Naive thymus-derived CD8-positive, alpha-beta T cell (primary cell): ENCODE measurements at regions not wholly inside any gene's neighbourhood (a gene's known extent, or its start where the extent isn't known, plus 50 kb on each side); places are given as distances from the start of the nearest gene placed in this dataset.

Experiments
- ATAC-seq, 2 donors: fragments of 150-1000 bp; cut with Tn5 transposase in 1 of 2; sonication (Bioruptor Pico), chemical (Tn5 transposase) in 1 of 2; 1 replicate in 1 of 2; 2 replicates in 1 of 2; pipeline ENCODE4 v1.10.0; 2021; ENCODE audit warnings: mild to moderate bottlenecking in 2 of 2, moderate library complexity in 2 of 2
- POLR2A ChIA-PET: fragments of 350-600 bp; sonication (Branson Sonifier 250); formaldehyde crosslinking; loops from one replicate; lab custom pipeline; 2021; ENCODE audit warnings: antibody characterized with exemption; lab: Charles Lee
- DNase-seq, 10 donors: peaks; one replicate each; pipeline versions ENCODE4 v3.0.0 to v3.0.0-alpha.2; 2020 to 2022
- H3K27ac Mint-ChIP-seq, 10 donors: one replicate each; pipeline ENCODE4 v1.8.0; 2020 to 2022; ENCODE audit warnings: mild to moderate bottlenecking in 10 of 10, mixed read lengths in 10 of 10, moderate library complexity in 4 of 10, inconsistent platforms in 1 of 10
- H3K27me3 Mint-ChIP-seq, 5 donors: one replicate each; pipeline ENCODE4 v1.8.0; 2021 to 2022; ENCODE audit warnings: mixed read lengths in 5 of 5
- H3K36me3 Mint-ChIP-seq, 3 donors: one replicate each; pipeline ENCODE4 v1.8.0; 2020 to 2022; ENCODE audit warnings: mixed read lengths in 3 of 3, mild to moderate bottlenecking in 2 of 3, inconsistent platforms in 1 of 3
- H3K4me1 Mint-ChIP-seq, 4 donors: one replicate each; pipeline ENCODE4 v1.8.0; 2021 to 2022; ENCODE audit warnings: mixed read lengths in 4 of 4
- H3K4me3 Mint-ChIP-seq, 10 donors: one replicate each; pipeline ENCODE4 v1.8.0; 2020 to 2022; ENCODE audit warnings: mild to moderate bottlenecking in 10 of 10, mixed read lengths in 10 of 10, moderate library complexity in 6 of 10, inconsistent platforms in 1 of 10
- H3K9me3 Mint-ChIP-seq, 9 donors: one replicate each; pipeline ENCODE4 v1.8.0; 2020 to 2022; ENCODE audit warnings: mixed read lengths in 9 of 9, mild to moderate bottlenecking in 3 of 9, inconsistent platforms in 1 of 9, moderate library complexity in 1 of 9

GRCh38 chr9:18240213-18240612 is 233.7 kb upstream of the ADAMTSL1 start:
- peaks cover 0 to 2% (median 0%) of the 10 kb centered on the region in 4 donors for H3K4me1 Mint-ChIP-seq
- DNase-seq (no peak), ATAC-seq (no peak)
- H3K4me3 Mint-ChIP-seq = no peak overlapping the region
- peaks cover 0 to 6% (median 0%) of the 10 kb centered on the region in 3 donors for H3K36me3 Mint-ChIP-seq
- peaks cover 8 to 31% (median 21%) of the 10 kb centered on the region in 5 donors for H3K27me3 Mint-ChIP-seq
- H3K9me3 Mint-ChIP-seq = peaks cover 0 to 21% (median 4%) of the 10 kb centered on the region in 9 donors
- POLR2A ChIA-PET = no interaction called here
- H3K27ac Mint-ChIP-seq = no peak overlapping the region

GRCh38 chr9:18245911-18246310 is 228.0 kb upstream of the ADAMTSL1 start:
- no peak overlapping the region for H3K27ac Mint-ChIP-seq
- POLR2A ChIA-PET = no interaction called here
- H3K27me3 Mint-ChIP-seq = peaks cover 6 to 26% (median 14%) of the 10 kb centered on the region in 5 donors
- no peak overlapping the region for H3K4me3 Mint-ChIP-seq
- H3K4me1 Mint-ChIP-seq = peaks cover 0 to 2% (median 0%) of the 10 kb centered on the region in 4 donors
- H3K9me3 Mint-ChIP-seq = peaks cover 0 to 21% (median 4%) of the 10 kb centered on the region in 9 donors
- DNase-seq (no peak), ATAC-seq (no peak)
- H3K36me3 Mint-ChIP-seq = peaks cover 0 to 6% (median 0%) of the 10 kb centered on the region in 3 donors

- DNase-seq (no peak), ATAC-seq (no peak)
- H3K4me3 Mint-ChIP-seq = no peak overlapping the region
- no peaks in the 10 kb centered on the region for H3K36me3 Mint-ChIP-seq
- peak overlapping the region in 1 of 10 donors; percentile 51 for H3K27ac Mint-ChIP-seq
- H3K27me3 Mint-ChIP-seq = peaks cover under 1 to 7% (median 3%) of the 10 kb centered on the region in 5 donors
- POLR2A ChIA-PET = no interaction called here
- no peaks in the 10 kb centered on the region for H3K4me1 Mint-ChIP-seq
- no peaks in the 10 kb centered on the region for H3K9me3 Mint-ChIP-seq
Measured at GRCh38 chr9:18250053-18250452, 223.9 kb upstream of the ADAMTSL1 start.

GRCh38 chr9:18253950-18254349 is 220.0 kb upstream of the ADAMTSL1 start:
- Mint-ChIP-seq H3K4me1 (peaks cover 0 to 1% (median 0%) of the 10 kb centered on the region in 4 donors), H3K27me3 (peaks cover 6 to 21% (median 12%) of the 10 kb centered on the region in 5 donors)

GRCh38 chr9:18255158-18255629 is 218.8 kb upstream of the ADAMTSL1 start:
- H3K4me3 Mint-ChIP-seq = no peak overlapping the region
- DNase-seq (peak; percentile 39 to 84 (median 66)), ATAC-seq (peak; percentile 73 to 76)
- H3K9me3 Mint-ChIP-seq = no peaks in the 10 kb centered on the region
- POLR2A ChIA-PET = no interaction called here
- no peak overlapping the region for H3K27ac Mint-ChIP-seq
- H3K4me1 Mint-ChIP-seq = peaks cover 0 to 1% (median 0%) of the 10 kb centered on the region in 4 donors
- H3K27me3 Mint-ChIP-seq = peaks cover 6 to 20% (median 12%) of the 10 kb centered on the region in 5 donors
- H3K36me3 Mint-ChIP-seq = no peaks in the 10 kb centered on the region

More at GRCh38 chr9:18253950-18254349, 220.0 kb upstream of the ADAMTSL1 start:
- H3K36me3 Mint-ChIP-seq = no peaks in the 10 kb centered on the region
- no peak for ATAC-seq
- no peak overlapping the region for H3K27ac Mint-ChIP-seq
- DNase-seq = no peak
- no peak overlapping the region for H3K4me3 Mint-ChIP-seq
- POLR2A ChIA-PET = no interaction called here
- H3K9me3 Mint-ChIP-seq = no peaks in the 10 kb centered on the region

- Mint-ChIP-seq H3K4me3 (no peak overlapping the region), H3K27me3 (peaks cover 6 to 20% (median 12%) of the 10 kb centered on the region in 5 donors), H3K9me3 (no peaks in the 10 kb centered on the region), H3K4me1 (peaks cover 0 to 1% (median 0%) of the 10 kb centered on the region in 4 donors), H3K27ac (no peak overlapping the region), H3K36me3 (no peaks in the 10 kb centered on the region)
- POLR2A ChIA-PET = no interaction called here
- ATAC-seq (no peak), DNase-seq (no peak)
Measured at GRCh38 chr9:18255747-18256146, 218.2 kb upstream of the ADAMTSL1 start.

GRCh38 chr9:18256568-18256967 is 217.4 kb upstream of the ADAMTSL1 start:
- no peak overlapping the region for H3K27ac Mint-ChIP-seq
- no peak for ATAC-seq
- peaks cover 6 to 20% (median 12%) of the 10 kb centered on the region in 5 donors for H3K27me3 Mint-ChIP-seq
- H3K9me3 Mint-ChIP-seq = no peaks in the 10 kb centered on the region
- POLR2A ChIA-PET = no interaction called here
- DNase-seq = no peak
- H3K36me3 Mint-ChIP-seq = no peaks in the 10 kb centered on the region
- H3K4me3 Mint-ChIP-seq = no peak overlapping the region
- peaks cover 0 to 1% (median 0%) of the 10 kb centered on the region in 4 donors for H3K4me1 Mint-ChIP-seq

GRCh38 chr9:18260521-18260920 is 213.4 kb upstream of the ADAMTSL1 start:
- H3K27ac Mint-ChIP-seq = no peak overlapping the region
- peaks cover 8 to 24% (median 10%) of the 10 kb centered on the region in 5 donors for H3K27me3 Mint-ChIP-seq
- DNase-seq = no peak
- no peak overlapping the region for H3K4me3 Mint-ChIP-seq
- H3K9me3 Mint-ChIP-seq = no peaks in the 10 kb centered on the region
- POLR2A ChIA-PET = no interaction called here
- H3K4me1 Mint-ChIP-seq = peaks cover 0 to 1% (median 0%) of the 10 kb centered on the region in 4 donors
- H3K36me3 Mint-ChIP-seq = no peaks in the 10 kb centered on the region
- no peak for ATAC-seq

GRCh38 chr9:18261181-18261580 is 212.8 kb upstream of the ADAMTSL1 start:
- DNase-seq (no peak), ATAC-seq (no peak)
- Mint-ChIP-seq H3K27ac (no peak overlapping the region), H3K4me3 (no peak overlapping the region), H3K27me3 (peaks cover 3 to 18% (median 7%) of the 10 kb centered on the region in 5 donors), H3K36me3 (no peaks in the 10 kb centered on the region), H3K9me3 (no peaks in the 10 kb centered on the region), H3K4me1 (no peaks in the 10 kb centered on the region)
- POLR2A ChIA-PET = no interaction called here

- Mint-ChIP-seq H3K36me3 (no peaks in the 10 kb centered on the region), H3K4me1 (no peaks in the 10 kb centered on the region), H3K4me3 (no peak overlapping the region), H3K27ac (no peak overlapping the region), H3K27me3 (peaks cover 2 to 15% (median 9%) of the 10 kb centered on the region in 5 donors), H3K9me3 (no peaks in the 10 kb centered on the region)
- DNase-seq = no peak
- no peak for ATAC-seq
- POLR2A ChIA-PET = no interaction called here
Measured at GRCh38 chr9:18263377-18263776, 210.6 kb upstream of the ADAMTSL1 start.

- DNase-seq (no peak), ATAC-seq (no peak)
- Mint-ChIP-seq H3K4me1 (no peaks in the 10 kb centered on the region), H3K27ac (no peak overlapping the region), H3K4me3 (no peak overlapping the region), H3K27me3 (peaks cover 2 to 9% (median 5%) of the 10 kb centered on the region in 5 donors), H3K9me3 (peaks cover 4 to 22% (median 11%) of the 10 kb centered on the region in 9 donors), H3K36me3 (peaks cover 0 to 11% (median 0%) of the 10 kb centered on the region in 3 donors)
- POLR2A ChIA-PET = no interaction called here
Measured at GRCh38 chr9:18268381-18268780, 205.6 kb upstream of the ADAMTSL1 start.

- H3K4me1 Mint-ChIP-seq = no peaks in the 10 kb centered on the region
- ATAC-seq (no peak), DNase-seq (no peak)
- POLR2A ChIA-PET = no interaction called here
- H3K36me3 Mint-ChIP-seq = peaks cover 0 to 21% (median 2%) of the 10 kb centered on the region in 3 donors
- no peak overlapping the region for H3K4me3 Mint-ChIP-seq
- peaks cover 8 to 32% (median 16%) of the 10 kb centered on the region in 9 donors for H3K9me3 Mint-ChIP-seq
- peak overlapping the region in 1 of 10 donors; percentile 61 for H3K27ac Mint-ChIP-seq
- peaks cover 0 to 9% (median 3%) of the 10 kb centered on the region in 5 donors for H3K27me3 Mint-ChIP-seq
Measured at GRCh38 chr9:18269561-18269960, 204.4 kb upstream of the ADAMTSL1 start.

- Mint-ChIP-seq H3K27ac (no peak overlapping the region), H3K4me3 (no peak overlapping the region), H3K36me3 (peaks cover 0 to 44% (median 5%) of the 10 kb centered on the region in 3 donors), H3K27me3 (peaks cover 0 to 3% (median 0%) of the 10 kb centered on the region in 5 donors), H3K9me3 (peaks cover 26 to 69% (median 41%) of the 10 kb centered on the region in 9 donors), H3K4me1 (no peaks in the 10 kb centered on the region)
- ATAC-seq (no peak), DNase-seq (no peak)
- POLR2A ChIA-PET = no interaction called here
Measured at GRCh38 chr9:18274693-18275092, 199.3 kb upstream of the ADAMTSL1 start.
